GM21381 (cell line): ENCODE measurements at regions not wholly inside any gene's neighbourhood (a gene's known extent, or its start where the extent isn't known, plus 50 kb on each side); places are given as distances from the start of the nearest gene placed in this dataset.
A peak's percentile ranks its signal among the peaks of the same experiment; 100 is the strongest.
"Not testable (repeated sequence)": the region's sequence is repeated elsewhere in the genome, so short reads cannot be mapped to it uniquely, and the experiment has no call there.

Experiments
- ATAC-seq: cut with Tn5 transposase; IDR thresholded peaks from one replicate; pipeline ENCODE4 v1.9.1; 2021; ENCODE audit warnings: mild to moderate bottlenecking, moderate library complexity; ENCODE audit not compliant: unreplicated experiment

DNA sequence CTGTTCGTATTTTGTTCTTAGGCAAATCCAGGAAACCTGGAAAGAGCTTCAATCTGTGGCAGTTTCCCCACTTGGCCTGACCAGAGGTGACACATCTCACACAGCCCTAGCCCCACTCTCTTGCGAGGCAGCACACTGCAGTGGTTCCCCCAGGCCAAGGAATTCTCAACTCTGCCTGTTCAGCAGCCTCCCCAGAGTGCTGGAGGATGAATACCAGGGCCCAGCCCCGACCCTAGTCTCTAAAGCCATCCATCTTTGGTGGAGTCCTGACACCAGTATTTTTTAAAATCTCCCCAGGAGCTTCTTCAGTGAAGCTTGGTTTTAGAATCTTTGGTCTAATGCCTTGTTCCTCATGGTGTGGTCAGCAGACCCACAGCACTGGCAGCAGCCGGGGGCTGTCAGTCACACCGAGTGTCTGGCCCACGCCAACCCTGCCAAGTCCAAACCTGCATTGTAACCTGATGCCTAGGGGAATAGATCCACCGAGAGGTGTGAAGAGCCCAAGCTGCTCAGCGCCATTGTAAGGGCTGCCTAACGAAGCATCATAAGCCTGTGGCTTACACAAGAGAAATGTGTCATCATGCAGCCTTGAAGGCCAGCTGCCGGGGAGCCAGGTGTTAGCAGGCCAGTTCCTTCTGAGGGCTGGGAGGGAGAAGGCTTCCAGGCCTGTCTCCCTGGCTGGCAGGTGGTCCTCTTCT lies 428.7 kb upstream of the ID2 start:
- ATAC-seq = peak; percentile 95

DNA sequence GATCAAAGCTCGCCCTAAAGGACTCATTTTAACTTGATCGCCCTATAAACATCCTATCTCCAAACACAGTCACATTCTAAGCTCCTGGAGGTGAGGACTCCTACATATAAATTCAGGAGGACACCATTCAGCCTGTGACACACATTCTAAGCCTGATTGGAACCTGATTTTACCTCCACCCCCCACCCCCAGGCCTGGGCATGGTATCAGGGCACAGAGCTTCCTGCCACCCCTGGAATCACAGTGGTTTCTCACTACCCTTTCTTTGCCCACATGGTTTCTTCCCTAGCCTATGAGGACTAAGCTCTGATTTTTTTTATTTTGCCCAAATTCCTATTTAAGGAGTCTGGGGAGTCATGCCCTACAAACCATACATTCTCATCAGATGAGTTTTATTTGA lies 428.1 kb upstream of the ID2 start:
- no peak for ATAC-seq

DNA sequence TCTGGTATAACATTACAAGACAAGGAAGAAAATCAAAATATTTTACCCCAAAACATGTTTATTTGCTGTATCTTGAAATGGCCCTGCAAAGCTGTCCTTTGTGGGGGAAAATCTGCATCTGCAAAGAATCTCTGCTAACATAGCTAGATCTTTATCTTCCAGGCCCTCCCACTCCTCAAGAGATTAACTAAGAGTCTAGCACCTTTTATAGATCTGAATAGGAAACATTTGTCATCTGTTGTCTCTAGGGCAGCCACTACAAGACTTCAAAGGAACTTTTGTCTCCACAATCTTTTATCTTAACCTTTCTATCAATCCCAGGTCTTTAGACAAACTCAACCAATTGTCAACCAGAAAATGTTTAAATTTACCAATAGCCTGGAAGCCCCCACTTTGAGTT lies 427.6 kb upstream of the ID2 start:
- ATAC-seq = not testable (repeated sequence)

DNA sequence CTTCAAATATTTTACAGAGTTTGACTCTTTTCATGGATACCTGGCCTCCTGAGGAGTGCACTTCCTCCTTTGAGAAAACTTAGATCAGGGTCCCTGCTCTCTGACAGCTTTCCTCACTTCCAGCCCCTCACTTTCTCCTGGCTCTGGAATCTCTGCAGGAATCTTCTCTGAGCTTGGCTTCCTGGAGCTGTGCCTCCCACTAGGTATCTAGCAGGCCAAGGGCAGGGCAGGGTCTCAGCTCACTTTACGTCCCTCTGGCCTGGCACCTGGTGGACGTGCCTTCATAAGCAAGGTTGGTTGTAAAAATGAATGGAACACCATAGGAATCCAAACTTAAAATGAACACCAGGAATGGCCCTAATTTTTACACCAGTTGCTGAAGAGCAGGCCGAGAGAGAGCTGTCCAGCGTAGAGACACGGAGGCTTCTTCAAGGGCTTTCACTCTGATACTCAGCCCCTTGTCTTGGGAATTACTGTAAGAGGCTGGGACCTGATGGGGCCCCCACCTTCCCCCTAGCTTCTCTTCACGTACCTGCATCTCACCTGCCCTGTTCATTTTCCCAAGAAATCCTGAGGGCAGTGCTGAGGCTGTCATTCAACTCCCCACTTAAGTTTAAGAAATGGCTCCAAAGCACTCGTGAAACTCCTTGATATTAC lies 426.9 kb upstream of the ID2 start:
- ATAC-seq = no peak

DNA sequence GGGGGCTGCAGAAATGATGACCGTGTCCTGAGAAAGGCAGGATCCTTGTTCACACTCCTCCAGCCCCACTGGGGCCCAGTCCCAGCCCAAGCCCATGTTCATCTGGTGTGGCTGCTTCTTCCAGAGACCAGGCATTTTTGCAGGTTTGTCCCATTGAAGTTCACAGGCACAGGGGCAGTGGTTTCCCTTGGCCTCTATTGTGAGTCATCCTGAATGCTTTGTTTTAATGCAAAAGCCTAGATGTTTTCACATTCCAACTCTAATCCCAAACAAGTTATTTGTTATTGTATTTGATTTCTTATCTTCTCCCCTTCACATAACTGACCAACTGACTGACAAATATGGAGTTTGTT lies 426.4 kb upstream of the ID2 start:
- no peak for ATAC-seq

DNA sequence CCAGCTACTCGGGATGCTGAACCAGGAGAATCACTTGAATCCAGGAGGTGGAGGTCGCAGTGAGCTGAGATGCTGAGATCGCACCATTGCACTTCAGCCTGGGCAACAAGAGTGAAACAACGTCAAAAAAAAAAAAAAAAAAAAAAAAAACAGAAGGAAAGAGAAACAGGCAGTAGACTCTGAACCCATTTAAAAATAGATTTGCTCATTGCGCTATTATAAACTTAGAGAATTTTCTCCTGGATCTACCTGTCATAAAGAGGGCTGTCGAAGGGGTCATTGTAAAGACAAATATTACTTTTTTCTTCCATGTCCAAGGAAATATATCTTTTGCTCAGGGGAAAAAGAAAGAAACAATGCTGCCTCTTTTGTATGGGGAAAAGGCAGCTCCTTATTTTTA lies 425.0 kb upstream of the ID2 start:
- no peak for ATAC-seq

DNA sequence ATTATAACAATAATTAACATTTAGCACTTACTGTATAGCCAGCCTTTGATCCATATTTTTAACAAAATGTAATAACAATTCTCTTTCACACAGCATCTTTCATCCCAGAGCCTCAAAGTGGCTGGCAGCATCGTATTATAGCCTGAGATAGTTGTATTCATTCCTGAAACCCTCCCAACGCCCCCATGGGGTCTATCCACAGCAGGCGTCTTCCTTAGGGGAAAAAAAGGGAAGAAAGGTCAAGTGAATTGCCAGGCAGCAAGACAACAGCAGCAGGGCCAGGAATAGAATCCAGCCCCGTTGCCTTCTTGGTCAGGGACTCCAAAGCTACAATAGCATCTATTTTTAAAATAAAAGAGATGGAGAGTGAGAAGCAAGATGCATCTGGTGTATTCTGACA lies 424.4 kb upstream of the ID2 start:
- ATAC-seq = no peak

DNA sequence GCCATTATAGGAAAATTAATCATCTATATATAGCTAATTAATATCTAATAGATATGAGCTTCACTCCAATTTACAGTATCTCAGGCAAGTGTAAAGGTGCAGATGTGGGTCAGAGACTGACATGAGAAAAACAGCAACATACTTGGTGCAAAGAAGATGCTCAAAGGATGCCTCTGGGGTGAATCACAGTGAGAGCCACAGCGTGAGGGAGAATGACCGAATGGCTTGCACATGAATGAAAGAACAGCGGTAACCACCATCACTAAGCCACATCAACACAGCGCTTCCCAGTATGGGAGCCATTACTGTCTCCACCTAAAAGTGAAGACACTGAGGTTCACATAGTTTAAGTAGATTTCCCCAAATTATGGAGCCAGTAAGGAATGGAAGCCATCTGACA lies 423.4 kb upstream of the ID2 start:
- ATAC-seq = no peak

DNA sequence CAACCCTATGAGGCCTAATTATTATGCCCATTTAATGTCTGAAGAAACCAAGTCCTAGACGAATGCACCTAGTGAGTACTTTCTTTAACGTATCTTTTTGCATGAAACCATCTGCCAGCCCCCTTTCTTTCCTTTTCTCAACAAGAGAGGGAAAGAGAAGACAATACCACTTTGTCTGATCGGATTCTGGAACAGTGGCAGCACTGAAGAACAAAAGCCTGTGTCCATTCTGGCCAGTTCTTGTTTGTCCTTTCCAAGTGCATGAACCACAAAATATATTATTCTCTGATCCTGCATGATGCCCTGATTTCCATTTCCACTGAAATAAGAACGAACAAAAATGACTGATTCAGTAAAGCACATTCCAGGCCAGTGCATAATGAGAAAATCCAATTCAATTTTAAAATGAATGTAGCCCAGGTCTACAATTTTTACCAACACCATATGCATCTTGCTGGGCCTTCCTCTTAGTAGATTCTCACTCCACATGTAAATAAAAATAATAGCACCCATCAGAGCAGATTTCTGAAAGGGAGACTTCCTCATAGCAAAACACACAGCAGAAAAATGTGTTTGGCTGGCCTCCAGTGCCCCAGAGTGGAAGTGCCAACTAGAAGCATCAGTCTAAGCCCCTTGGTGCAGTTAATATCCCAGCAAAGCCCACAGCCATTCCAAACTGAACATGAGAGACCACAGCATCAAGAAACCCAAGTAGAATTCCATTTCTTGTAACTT lies 422.6 kb upstream of the ID2 start:
- no peak for ATAC-seq

DNA sequence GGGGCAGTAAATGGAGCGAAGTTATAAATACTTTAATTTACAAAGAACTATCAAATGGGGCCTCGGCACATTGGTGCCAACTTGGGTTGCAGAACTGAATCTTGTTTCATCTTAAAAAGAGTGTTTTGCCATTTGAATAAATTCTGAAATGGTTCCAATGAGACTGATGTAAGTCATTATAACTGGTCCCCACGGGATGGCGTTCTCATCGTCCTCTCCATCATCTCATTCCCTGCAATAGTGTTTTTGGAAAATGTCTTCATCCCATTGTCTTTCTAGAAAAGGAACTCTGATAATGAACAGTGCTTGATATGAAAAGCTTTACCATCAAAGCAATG lies 422.0 kb upstream of the ID2 start:
- no peak for ATAC-seq

DNA sequence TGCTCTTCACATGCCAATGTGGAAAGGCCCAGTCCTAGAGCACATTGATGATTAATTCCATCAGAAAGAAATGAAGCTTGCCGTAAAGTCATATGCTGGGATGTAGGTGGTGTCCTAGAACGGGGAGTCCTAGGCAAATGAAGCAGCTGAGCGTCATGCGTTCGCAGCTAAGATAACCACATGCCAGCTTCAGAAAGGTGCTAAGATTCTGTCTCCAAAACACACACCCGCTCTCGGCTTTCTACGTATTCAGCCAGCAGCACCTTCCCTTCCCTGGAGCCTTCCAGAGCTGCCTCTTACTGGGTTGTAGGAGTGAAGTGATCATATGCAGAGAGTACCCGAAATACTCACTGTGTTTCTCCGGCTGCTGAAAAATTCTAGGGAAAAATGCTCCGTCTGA lies 421.6 kb upstream of the ID2 start:
- no peak for ATAC-seq

DNA sequence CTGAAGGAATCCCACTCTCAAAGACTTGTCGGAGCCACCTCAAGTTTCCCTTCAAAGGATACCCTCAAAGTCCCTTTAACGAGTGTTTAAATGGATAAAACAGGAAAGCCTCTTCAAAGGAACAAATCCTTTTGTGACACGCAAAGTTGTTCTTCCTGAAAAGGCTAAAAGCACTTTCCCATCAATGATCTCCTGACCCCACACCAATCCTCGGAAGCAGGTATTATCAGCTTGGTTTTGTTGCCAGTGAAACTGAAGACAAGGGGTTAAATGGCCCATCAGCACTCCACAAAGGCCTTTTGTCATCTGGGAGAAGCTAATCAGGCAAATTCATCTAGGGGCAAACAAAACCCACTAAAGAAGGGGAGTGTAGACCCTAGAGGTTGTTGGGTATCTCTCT lies 418.0 kb upstream of the ID2 start:
- no peak for ATAC-seq

DNA sequence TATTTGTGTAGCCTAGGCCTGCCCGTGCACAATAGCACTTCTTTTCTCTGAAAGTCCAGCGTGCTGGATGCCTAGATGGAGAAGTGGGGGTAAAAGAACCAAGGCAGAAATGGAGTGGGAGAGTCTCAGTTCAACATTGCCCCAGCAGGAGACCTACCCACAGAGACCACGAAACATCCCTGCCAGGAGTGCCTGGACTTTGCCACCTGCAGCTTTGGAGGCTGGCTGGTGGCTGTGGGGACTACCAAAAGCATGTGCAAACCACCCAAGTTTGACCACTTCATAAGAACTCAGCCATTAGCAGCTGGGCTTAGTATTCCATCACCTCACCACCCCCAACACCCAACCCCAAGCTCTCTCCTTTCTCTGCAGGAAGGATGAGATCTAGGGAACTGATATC lies 416.9 kb upstream of the ID2 start:
- no peak for ATAC-seq

DNA sequence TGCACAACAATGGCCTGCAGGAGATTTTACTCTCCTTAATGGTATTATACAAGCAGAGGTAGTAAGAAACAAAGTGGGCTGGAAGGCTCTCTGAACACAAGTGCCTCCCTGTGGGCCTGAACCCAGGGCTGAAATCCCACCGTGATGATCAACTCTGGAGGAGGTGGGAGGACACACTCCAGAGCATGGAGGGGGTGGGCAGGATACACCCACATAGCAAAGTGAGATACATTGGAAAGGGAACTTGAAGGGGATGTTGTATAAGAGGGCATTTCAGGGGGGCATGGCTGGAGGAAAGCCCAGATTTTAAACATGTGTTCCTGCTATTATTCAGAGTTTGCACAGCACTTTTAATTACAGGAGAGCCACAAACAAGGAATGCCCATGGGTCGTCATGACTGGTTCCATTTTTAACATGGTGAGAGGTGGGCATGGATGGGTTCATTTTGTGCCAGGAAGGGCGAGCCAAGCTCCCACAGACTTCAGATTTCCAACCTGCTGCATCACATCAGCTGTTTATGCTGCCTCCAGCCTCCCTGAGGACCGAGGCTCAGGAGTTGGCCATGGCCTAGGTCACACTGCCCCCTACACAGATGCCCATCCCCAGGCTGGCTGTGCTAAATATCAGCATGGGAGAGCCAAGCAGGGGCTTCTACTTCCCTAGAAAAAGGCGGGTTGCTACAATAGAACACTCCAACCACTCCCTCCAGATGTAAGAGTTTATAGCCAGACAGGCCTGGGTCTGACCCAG lies 416.2 kb upstream of the ID2 start:
- ATAC-seq = no peak

DNA sequence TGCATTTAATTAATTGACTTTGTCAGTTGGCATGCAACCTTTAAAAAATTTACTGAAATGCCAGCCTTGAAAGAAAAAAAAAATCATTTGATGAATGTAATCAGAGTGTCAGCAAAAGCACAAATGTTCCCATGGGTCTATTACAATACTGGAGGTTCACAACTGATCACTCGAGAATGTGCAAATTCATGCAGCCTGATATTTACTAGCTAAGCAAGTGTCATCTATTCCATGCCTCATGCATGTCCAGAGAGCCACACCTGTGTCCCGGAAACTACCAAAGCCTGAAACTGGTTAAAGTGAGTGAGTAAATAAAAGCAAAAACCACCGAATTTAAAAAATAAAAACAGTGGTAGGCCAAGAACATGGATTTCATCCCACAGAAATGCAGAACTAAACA lies 415.3 kb upstream of the ID2 start:
- ATAC-seq = no peak

DNA sequence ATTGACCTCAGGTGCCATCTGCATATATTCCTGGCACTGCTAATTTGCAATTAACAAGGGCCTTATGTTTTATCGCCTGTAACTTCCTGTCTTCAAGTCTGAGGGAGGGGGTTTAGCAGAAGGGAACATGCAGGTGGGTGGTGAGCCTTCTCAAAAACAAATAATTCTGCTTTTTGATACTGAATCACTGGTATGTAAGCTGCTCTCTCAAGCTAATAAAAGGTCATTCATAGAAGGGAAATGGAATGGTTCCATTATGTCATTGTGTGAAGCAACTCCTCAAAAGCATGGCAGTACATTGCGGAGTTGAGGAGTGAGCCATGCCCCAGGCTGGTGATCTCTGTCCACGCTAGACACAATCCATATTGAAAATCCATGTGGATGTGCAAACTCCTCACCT lies 414.8 kb upstream of the ID2 start:
- no peak for ATAC-seq

DNA sequence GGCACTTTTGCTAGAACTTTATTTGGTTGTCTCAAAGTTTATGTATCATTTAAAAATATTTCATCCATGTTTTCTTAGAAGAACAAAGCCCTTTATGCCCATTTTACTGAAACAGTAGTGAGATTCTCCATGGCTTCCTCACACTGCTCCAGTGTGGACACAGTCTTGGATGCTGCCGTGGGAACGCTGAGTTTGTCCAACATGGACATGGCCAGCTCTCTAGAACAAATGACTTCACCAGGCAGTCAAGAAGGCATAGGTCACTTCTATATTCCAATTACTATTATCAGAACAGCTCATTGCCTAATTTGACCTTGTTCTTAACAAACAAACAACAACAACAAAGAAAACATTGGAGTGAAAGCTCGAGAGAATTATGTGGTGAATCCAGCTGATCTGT lies 414.1 kb upstream of the ID2 start:
- ATAC-seq = no peak

DNA sequence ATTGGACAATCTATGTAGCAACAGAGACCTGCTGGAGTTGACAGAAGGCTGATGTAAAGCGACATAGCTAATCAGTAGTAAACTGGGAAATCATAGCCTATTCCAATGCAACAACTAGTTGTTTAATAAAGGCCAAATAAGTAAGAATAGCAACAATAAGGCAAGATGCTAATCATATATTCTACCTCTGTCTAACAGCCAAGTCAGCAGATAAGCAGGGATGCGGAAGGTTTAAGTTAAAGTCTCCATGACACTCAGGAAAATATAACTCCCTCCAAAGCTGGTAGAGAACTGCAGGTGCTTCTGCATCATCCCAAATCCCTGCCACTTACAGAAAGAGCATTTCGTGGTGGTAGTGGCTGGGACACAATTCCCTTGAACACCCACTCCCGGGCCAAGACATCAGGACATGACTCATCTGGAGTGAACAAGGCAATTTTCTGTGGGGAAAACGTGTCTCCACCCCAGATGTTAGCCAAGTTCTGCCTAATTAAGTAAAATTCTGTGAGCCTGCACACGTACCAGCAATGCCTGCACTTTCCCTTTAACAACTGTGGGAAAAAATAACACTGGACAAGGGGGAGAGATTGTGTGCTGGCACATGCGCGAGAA lies 413.6 kb upstream of the ID2 start:
- no peak for ATAC-seq

DNA sequence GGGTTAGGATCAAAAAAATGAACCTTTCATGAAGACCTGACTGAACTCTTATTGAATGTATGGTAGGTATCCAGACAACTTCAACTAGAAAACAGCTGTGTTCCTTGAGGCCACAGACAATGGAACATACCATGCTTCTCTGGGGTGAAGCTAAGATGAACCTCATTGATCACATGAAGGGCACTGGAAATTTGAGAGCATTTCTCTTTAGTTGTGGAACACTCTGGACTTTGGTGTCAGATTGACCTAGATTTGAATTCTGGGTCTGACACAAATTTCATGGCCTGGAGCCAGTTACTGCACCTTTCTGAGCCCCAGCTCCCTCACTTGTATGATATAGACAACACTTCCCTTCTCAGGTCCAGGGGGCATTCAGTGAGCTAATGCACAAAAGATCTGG lies 411.2 kb upstream of the ID2 start:
- no peak for ATAC-seq

DNA sequence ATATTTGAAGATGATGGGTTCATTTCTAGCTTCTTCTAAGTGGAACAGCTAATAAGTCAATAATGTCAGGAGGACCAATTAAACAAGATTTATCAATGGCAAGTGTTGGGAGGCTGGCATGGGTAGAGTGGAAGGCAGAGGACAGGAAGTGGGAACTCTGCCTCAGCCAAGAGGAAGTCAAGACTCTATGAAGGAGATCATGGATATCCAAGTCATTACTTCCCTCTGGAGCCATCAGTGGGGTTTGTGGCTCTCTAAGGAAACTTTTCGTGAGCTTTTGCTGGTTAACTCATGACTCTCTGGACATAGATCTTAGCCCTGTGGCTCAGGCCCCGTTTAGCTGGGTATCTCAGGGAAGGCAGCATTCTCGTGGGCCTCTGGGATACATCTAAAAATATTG lies 410.4 kb upstream of the ID2 start:
- no peak for ATAC-seq

DNA sequence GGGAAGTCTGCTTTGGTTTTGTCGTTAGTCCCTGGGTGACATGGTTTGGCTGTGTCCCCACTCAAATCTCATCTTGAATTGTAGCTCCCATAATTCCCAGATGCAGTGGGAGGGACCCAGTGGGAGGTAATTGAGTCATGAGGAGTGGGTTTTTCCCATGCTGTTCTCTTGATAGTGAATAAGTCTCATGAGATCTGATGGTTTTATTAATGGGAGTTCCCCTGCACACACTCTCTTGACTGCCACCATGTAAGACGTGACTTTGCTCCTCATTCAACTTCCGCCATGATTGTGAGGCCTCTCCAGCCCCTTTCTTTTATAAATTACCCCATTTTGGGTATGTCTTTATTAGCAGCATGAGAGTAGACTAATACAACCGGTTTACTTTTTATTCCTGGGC lies 405.8 kb upstream of the ID2 start:
- ATAC-seq = no peak
